GM10847 (cell line): ENCODE measurements at regions not wholly inside any gene's neighbourhood (a gene's known extent, or its start where the extent isn't known, plus 50 kb on each side); places are given as distances from the start of the nearest gene placed in this dataset.

Experiments used
- POLR2A ChIP-seq: IDR thresholded peaks from 2 replicates; pipeline ENCODE4 v1.6.1; 2011; ENCODE audit not compliant: insufficient read length; ENCODE audit errors: extremely low read depth

DNA sequence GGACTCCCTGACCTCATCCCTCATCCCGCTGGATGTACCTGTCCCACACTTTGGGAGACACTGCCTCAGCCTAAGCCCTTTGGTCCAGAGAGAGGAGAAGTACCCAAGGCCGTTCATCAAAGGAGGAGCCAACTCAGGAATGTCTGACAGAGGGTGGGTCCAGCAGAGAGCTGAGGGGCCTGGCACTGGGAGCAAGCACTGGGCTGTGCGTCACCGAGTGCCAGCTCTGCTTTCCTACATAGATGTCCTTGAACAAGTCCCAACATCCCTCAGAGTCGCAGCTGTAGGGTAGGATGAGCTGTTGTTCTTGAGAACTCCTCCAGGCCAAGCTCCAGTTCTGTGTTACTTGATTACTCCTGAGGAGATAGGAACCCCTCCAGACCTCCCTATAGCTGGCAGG is 68.8 kb upstream of the ACOT11 start:
- no peak for TF ChIP-seq POLR2A

DNA sequence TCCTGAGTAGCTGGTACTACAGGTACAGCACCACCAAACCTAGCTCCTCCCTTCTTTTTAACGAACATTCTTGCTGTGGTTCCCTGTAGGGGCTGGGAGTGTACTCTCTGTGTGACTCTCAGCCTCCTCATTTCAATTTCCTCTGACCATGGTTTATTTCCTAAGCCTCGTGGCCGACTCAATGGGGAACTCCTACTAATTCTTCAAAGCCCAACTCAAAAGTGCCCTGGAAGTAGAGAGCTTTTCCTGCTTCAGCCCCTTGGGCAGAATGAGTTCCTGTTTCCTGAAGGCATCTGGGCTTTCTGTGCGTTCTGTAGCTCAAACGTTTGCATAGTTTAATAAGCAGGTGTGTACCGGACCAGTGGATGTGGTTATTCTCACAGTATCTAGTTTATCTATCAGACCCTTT is 70.9 kb upstream of the ACOT11 start:
- TF ChIP-seq POLR2A: no peak

DNA sequence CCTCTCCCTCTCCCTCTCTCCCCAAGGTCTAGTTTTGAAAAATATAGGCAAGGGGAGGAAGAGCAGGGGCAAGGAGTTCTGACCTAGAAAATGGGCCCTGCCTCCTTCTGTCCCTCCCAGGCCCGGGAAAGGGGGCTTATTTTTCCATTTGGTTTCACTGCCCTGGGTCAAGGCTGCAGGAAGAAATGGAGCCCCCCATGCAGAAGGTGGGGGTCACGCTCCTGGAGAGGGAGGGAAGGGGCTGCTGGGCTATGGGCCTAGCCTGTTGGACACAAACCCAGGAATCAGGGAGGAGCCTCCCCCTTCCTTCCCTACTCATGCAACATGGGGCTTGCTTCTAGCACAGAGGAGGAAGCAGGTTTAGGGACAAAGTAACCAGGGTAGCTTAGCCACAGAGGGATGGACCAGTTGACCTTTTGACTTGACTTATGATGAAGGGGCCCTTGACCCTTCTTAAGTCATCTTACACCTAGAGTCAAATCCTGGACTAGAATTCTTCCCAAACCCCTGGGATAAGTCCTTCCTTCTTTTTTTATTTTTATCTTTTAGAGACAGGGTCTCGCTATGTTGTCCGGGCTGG is 70.4 kb upstream of the SSBP3 start:
- TF ChIP-seq POLR2A: no peak

DNA sequence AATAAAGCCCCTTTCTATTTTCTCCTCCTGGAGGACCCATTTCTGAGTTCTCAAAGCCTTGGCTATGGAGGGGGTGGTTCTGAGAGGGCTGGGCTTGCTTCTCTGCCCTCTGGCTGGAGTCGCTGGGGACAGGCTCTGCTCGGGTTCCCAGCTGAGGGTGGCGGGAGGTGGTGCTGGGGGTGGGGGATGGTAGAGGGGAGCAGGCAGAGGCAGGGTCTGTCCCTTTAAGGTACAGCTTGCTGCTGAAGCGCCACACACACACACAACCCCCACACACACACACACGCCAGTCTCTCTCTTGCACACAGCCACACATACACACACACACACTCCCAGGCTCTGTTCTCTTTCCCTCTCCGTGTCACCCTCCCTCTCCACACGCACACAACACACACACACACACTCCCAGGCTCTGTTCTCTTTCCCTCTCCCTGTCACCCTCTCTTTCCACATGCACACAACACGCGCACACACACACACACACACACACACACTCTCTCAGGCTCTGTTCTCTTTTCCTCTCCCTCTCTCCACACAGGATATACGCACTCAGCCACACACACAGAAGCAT is 69.8 kb upstream of the SSBP3 start:
- no peak for TF ChIP-seq POLR2A

DNA sequence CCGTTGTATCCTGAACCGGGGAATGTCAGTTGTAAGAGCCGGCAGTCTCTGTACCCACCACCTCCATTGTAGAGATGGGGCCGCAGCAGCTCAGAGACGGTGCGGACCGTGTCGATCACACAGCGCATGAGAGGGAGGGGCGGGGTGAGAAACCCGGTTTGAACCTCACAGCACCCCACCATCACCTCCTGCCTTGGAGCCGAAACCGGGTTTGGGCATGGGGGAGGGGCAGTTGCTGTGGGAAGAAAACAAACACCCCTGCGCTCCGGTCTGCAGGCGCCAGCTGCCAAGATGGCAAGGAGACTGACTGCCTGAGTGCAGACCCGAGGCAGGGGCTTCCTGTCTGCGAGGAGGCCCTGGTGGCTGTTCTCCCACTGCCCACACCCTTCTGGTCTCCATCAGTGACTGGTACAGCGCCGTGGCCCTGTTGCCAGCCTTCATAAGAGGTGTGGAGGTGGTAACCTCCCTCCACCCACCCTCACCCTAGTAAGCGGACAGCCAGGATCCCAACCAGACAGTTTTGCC is 69.2 kb upstream of the SSBP3 start:
- TF ChIP-seq POLR2A: no peak

DNA sequence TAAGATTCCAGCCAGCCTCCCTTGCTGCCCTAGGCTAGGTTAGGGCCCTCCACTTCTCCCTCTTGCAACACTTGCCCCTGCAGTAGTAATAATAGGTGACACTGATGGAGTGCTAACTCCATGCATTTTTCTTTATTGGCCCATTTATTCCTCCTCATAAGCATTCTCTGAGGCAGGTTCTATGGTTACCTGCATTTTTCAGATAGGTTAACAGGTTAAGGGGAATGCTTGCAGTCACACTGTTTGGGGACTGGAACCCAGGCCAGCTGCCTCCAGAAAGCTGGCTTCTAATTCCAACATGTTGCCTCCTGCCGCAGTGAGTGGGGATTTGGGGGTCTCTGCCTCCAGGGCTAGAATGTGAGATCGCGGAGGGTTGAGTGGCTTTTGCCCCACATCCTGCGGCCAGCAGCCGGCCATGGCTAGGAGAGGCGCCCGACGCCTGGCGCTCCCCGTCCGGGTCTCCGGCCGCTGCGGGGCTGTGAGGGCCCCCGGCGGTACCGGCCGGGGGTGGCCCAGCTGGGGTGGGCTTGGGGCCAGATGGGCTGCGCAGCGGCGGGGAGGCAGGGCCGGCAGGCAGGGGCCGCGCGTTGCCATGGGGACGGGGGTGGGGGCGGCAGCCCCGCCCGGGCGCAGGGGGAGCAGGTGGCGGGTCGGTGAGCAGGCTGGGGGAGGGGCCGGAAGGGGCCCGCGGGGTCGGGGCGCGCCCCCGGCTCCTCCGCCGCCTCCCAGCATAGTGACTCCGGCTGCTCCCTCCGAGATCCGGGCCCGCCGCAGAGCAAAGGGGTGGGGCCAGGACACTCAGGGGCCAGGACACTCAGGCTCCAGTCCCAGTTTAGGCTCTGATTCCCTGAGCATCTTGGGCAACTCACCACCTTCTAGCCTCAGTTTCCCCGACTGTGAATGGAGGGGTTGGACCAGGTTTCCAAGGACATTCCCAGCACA is 68.4 kb upstream of the SSBP3 start:
- TF ChIP-seq POLR2A: no peak

DNA sequence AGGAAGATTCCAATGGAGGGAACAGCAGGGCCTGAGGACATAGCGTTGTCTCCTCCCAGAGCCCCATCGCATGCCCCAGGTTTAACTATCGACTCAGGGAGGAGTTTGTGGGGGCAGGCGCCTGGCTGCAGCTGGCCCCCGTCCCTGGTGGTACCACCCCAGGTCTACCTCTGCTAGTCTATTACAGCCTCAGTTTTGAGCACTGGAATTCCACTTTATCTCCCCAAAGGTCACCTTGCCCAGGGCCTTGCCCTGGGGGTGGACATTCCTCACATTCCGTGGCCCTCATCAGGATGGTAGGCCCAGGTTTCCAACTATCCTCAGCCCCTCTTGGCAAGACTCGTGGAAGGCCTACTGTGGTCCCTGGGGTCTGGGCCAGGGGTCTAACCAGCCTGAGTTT is 65.4 kb upstream of the SSBP3 start:
- no peak for TF ChIP-seq POLR2A

DNA sequence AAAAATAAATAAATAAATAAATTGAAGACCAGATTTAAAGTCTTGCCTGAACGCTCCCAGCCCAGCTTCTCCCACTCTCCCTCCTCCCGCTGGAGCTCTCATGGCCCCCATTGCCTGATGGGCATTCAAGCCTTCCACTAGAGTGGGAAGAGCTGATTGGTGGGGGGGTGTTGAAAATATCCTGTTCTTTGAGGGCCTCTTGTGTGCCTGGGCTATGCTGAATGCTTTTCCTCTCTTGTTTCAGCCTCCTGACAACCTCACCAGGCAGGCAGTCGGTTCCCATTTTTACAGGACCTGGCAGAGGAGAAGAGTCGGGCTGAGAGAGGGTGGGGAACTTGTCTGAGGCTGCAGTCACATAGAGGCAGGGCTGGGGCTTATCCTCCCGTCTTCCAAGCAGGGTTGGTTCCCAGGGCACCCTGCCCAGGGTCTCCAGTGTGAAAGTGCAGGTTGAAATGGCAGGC is 59.2 kb upstream of the SSBP3 start:
- no peak for TF ChIP-seq POLR2A

DNA sequence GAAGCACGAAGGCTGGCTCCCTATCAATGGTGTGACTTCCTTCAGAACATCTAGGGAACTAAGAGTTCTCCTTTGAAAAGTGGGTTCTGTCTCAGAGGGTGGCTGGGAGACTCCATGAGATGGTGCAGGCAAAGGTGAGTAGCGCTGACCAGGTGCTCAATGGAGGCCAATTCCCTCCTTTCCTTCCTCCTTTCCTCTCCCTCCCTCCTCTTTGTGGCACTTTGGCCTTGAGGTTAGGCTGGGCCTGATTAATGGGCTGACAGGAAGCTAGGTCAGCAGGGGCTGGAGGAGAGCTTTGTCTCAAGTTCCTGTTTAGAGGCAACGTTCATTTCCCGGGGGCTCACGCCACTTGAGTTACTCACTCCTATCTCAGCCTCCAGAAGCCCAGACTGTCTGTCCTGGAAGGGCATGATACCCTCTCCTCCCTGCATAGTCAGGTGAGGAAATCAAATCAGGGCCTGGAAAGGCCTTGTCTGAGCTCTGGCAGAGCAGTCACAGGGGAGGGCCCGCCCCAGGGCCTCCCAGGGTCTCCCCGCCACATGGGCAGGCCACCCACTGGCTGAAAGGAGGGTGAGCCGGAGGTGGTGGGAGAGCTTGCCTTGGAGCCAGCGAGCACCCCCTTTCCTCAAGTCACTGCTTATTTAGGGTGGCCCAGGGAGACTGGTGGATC is 58.4 kb upstream of the SSBP3 start:
- TF ChIP-seq POLR2A: no peak

DNA sequence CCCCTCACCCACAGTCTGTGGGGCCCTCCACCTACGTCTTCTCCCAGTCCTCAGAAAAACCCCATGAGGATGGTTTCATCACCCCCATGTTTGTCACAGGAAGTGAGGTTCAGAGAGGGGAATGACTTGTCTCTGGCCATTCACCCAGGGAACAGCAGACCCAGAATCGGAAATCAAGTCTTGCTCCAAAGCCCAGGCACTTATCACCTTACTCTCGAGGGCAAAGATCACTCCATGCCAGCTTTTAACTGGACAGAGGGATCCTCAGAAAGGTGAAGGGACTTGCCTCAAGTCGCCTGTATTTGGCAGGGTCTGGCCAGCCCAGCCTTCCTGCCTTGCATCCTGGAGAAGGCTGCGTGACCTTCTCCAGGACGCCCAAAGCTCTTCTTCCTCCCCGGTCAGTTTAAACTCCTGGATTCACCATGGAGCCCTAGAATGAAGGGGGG is 57.9 kb upstream of the SSBP3 start:
- TF ChIP-seq POLR2A: no peak

DNA sequence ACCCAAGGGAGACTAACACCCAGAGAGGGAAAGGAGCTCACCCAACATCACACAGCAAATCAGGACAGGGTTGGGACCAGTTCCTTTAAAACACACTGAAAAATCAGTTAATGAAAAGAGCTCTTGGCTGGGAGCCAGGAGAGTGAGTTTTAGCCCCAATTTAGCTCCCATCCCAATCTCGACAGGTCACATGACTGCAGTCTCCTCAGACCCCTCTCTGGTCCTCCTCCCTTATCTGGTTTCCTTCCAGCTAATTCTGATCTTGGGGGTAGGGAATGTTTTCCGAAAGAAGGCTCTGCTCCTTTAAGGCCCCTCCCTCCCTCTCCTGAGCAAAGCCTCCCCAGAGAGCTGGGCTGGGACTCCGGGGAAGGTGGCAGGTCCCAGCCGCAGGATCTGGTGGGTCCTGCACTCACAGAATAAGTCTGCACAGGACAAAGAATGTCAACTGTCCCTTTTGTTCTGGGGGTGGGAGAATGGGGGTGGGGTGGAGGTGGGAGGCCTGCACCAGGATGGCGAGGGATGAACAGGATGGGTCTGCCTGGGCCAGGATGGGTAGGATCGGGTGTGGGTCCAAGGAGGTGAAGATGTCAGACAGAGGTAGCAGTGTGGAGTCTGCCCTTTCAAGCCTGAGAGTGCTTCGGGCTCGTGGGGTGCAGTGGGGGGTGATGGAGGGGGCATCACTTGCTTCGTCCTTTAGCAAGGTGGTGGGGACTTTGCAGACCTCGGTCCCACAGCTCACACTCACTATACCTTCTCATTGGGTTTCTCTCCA is 57.3 kb upstream of the SSBP3 start:
- no peak for TF ChIP-seq POLR2A

DNA sequence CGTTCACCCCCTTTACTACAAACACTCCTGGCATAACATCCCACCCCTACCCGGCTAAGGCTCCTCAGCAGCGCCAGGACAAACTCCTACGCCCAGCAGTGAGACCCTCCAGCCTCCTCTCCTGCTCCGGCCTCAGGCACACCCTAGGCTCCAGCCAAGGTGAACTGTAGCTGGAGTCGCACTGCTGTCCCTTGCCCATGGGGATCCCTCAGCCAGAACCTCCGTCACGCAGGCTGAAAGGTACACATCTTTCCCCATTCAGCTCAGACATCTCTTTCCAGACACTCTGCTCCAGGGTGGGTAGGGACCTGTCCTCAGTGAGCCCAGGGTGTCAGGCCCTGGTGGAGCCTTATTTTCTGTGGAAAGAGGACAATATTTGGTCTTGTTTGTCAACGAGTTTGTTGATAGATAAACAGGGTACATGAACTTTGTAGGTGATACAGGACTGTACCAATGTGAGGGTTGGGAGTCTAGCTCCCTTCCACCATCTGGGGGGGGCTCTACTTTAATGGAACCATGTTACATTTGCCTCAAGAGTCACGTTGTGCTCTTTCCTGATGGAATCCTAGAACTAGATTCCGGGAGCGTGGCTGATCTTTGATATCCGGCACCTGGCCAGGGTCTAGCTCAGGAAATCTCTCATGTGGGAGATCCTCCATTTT is 56.5 kb upstream of the SSBP3 start:
- TF ChIP-seq POLR2A: no peak

DNA sequence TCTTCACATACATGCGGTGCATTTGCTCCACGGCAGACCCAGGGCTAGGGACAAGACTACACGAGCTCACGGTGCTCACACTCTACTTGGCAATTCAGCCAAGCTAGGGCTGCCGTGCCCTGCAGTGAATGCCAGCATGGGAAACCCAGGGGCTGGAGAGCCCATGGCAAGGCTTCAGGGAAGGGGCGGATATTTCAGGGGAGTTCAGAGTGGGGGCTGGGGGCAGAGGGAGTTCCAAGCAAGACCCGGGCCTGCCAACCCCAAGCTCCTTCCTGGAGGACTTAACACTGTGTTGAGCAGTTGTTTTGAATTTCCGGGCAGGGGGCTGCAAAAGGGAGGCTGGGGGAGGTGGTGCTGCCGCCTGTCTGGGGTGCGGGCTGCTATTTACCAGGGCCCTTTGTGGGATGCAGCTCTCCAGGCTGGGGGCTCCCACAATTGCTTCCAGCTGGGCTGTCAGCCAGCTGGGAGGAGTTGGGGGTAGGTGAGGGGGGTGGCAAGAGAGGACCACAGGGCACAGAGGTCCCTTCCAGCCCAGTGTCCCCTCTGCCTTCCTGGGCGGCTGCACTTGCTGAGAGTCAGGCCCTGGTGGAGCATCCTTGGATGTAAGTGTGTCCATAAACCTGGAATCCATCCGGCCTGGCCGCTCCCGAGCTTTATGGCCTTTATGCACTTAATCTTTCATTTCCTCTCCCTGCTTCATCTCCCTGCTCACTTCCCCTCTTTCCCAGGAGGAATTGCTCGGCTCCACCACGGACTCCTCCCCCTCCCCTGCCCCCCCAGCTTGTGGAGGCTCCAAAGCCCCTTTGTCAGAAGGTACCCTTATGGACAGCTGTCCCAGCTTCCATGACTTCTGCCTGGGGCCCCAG is 55.8 kb upstream of the SSBP3 start:
- no peak for TF ChIP-seq POLR2A
